K562 (cell line): ENCODE measurements at regions not wholly inside any gene's neighbourhood (a gene's known extent, or its start where the extent isn't known, plus 50 kb on each side); places are given as distances from the start of the nearest gene placed in this dataset.

Experiments used
- ATAC-seq: fragments of 200-7000 bp; cut with Tn5 transposase; 3 replicates; pipeline ENCODE4 v1.9.1; 2020; ENCODE audit warnings: moderate library complexity
- BruUV-seq: library from RNA; stranded (reverse); fragments of 400-500 nt; replicated peaks from 2 replicates; lab custom pipeline; 2021; lab: Mats Ljungman, UMichigan
- CTCF ChIA-PET: fragments of 300-600 bp; formaldehyde crosslinking; extraction: SDS; loops from one replicate; lab custom pipeline; 2021; ENCODE audit warnings: low intra/inter-chr PET ratio; lab: Yijun Ruan, JAX
- POLR2A ChIA-PET: fragments of 300-600, 350-650 bp; sonication (Branson Sonifier 250); formaldehyde crosslinking; extraction: SDS; loops from one replicate; lab custom pipeline; 2021; ENCODE audit warnings: antibody characterized with exemption, inconsistent platforms; lab: Yijun Ruan, JAX
- DNase-seq, 4 experiments: peaks; one replicate each; pipeline versions ENCODE4 v3.0.0 to v3.0.0-alpha.2; 2011 to 2018; ENCODE audit warnings: low spot score in 3 of 4, mixed read lengths in 3 of 4; ENCODE audit errors: extremely low read depth in 1 of 4
- FAIRE-seq: peaks from 2 replicates; lab custom pipeline; 2011; peaks lifted over from hg19 to GRCh38; lab: Jason Lieb, UNC
- H2AFZ ChIP-seq: 2 replicates; pipeline ENCODE4 v1.6.0; 2011; ENCODE audit warnings: low read depth, low read length, control low read depth, inconsistent platforms
- H3K27ac ChIP-seq: fragments of 200-600 bp; 3 replicates; pipeline ENCODE4 v1.8.0; 2011; ENCODE audit warnings: low read depth, mild to moderate bottlenecking, control low read depth, inconsistent platforms, low read length, moderate library complexity, mixed read lengths; ENCODE audit errors: extremely low read depth
- H3K27me3 ChIP-seq, 2 experiments: fragments of 300-600 bp in 1 of 2; 2 replicates in 1 of 2; 3 replicates in 1 of 2; pipeline versions ENCODE4 v1.6.0 to v1.8.0; 2011; ENCODE audit warnings: inconsistent platforms in 2 of 2, low read length in 2 of 2, mild to moderate bottlenecking in 1 of 2, mixed read lengths in 1 of 2, moderate library complexity in 1 of 2; ENCODE audit not compliant: control insufficient read depth in 2 of 2, insufficient read depth in 2 of 2
- H3K36me3 ChIP-seq: fragments of 300-600 bp; 3 replicates; pipeline ENCODE4 v1.8.0; 2011; ENCODE audit warnings: mild to moderate bottlenecking, low read length, inconsistent platforms; ENCODE audit not compliant: control insufficient read depth, insufficient read depth
- H3K4me1 ChIP-seq, 2 experiments: fragments of 200-600 bp in 1 of 2; replicated peaks in 1 of 2; 2 replicates in 1 of 2; 3 replicates in 1 of 2; pipeline versions ENCODE4 v1.5.1 to v1.8.0; 2011; ENCODE audit warnings: inconsistent platforms in 2 of 2, low read length in 2 of 2, mild to moderate bottlenecking in 1 of 2, mixed read lengths in 1 of 2, moderate library complexity in 1 of 2; ENCODE audit not compliant: control insufficient read depth in 2 of 2, insufficient read depth in 2 of 2
- H3K4me2 ChIP-seq: 2 replicates; pipeline ENCODE4 v1.6.1; 2011; ENCODE audit warnings: low read length, control low read depth, inconsistent platforms, mixed read lengths; ENCODE audit not compliant: insufficient read depth
- H3K4me3 ChIP-seq: fragments of 200-600 bp; sonication (generic), shearing (Covaris generic); 2 replicates; pipeline ENCODE4 v1.5.1; 2016; ENCODE audit warnings: control low read depth, inconsistent platforms
- H3K79me2 ChIP-seq: fragments of 200-600 bp; 3 replicates; pipeline ENCODE4 v1.8.0; 2011; ENCODE audit warnings: low read length, inconsistent platforms; ENCODE audit not compliant: control insufficient read depth, insufficient read depth
- H3K9ac ChIP-seq, 2 experiments: 2 replicates each; pipeline versions ENCODE4 v1.6.0 to v1.6.1; 2011; ENCODE audit warnings: low read depth in 2 of 2, low read length in 2 of 2, control low read depth in 1 of 2, inconsistent platforms in 1 of 2, mild to moderate bottlenecking in 1 of 2, mixed read lengths in 1 of 2; ENCODE audit not compliant: insufficient read depth in 1 of 2
- H3K9me1 ChIP-seq: one replicate; pipeline ENCODE4 v1.6.0; 2011; ENCODE audit warnings: inconsistent platforms, mild to moderate bottlenecking, low read length, moderate library complexity; ENCODE audit not compliant: control insufficient read depth, insufficient read depth
- H3K9me3 ChIP-seq: replicated peaks from 2 replicates; pipeline ENCODE4 v1.5.1; 2011; ENCODE audit warnings: low read depth, low read length, inconsistent platforms; ENCODE audit not compliant: control insufficient read depth, insufficient read depth
- H4K20me1 ChIP-seq: replicated peaks from 2 replicates; pipeline ENCODE4 v1.6.1; 2011; ENCODE audit warnings: low read length, inconsistent platforms, mixed read lengths; ENCODE audit not compliant: control insufficient read depth, insufficient read depth
- CBX1 ChIP-seq: sonication (generic); IDR thresholded peaks from 2 replicates; pipeline ENCODE4 v1.6.1; 2016; ENCODE audit warnings: antibody characterized with exemption, low read depth, mild to moderate bottlenecking
- ELF2 ChIP-seq: fragments of 250-450 bp; sonication (Bioruptor Pico); IDR thresholded peaks from 2 replicates; pipeline ENCODE4 v1.5.0; 2021; ENCODE audit warnings: mild to moderate bottlenecking
- ELF4 ChIP-seq: fragments of 450-650 bp; formaldehyde crosslinking; IDR thresholded peaks from 2 replicates; pipeline ENCODE4 v1.4.0; 2022; ENCODE audit warnings: missing genetic modification characterization
- ELK1 ChIP-seq: sonication (generic); formaldehyde crosslinking; IDR thresholded peaks from 2 replicates; pipeline ENCODE4 v1.8.1; 2022; ENCODE audit warnings: missing genetic modification reagents
- NONO ChIP-seq, 2 experiments: fragments of 200-400 bp in 1 of 2; fragments of 450-650 bp in 1 of 2; formaldehyde crosslinking in 1 of 2; IDR thresholded peaks; 2 replicates each; pipeline ENCODE4 v1.6.1; 2017; ENCODE audit warnings: low read depth in 2 of 2, mild to moderate bottlenecking in 2 of 2, moderate library complexity in 2 of 2, low read length in 1 of 2
- PHF20 ChIP-seq: fragments of 450-650 bp; IDR thresholded peaks from 2 replicates; pipeline ENCODE4 v1.6.1; 2018; ENCODE audit not compliant: partially characterized antibody
- RFX5 ChIP-seq: IDR thresholded peaks from 2 replicates; pipeline ENCODE4 v1.6.1; 2011; ENCODE audit warnings: low read depth, mild to moderate bottlenecking, improper control_type of control experiment, low read length
- SREBF2 ChIP-seq: sonication (generic); formaldehyde crosslinking; IDR thresholded peaks from 2 replicates; pipeline ENCODE4 v1.4.0; 2020; ENCODE audit warnings: mild to moderate bottlenecking, missing genetic modification reagents
- ZNF280B ChIP-seq: fragments of 250-450 bp; sonication (Bioruptor Pico); IDR thresholded peaks from 2 replicates; pipeline ENCODE4 v1.5.1; 2021; ENCODE audit warnings: mild to moderate bottlenecking
- WGBS: fragments of 100-300 bp; shearing (Covaris generic); methylation state at CpG from one replicate; pipeline ENCODE4 v1.1.6; 2016; ENCODE audit warnings: low coverage, mixed read lengths; ENCODE audit not compliant: insufficient coverage; ENCODE audit errors: missing lambda C conversion rate; 5-methylcytosine and 5-hydroxymethylcytosine counted together
- in situ Hi-C: fragments of 300-500 bp; cut with MboI; formaldehyde crosslinking; loops from 4 replicates; pipeline ENCODE4 v1.15.0; 2018; ENCODE audit warnings: inconsistent platforms, mixed read lengths
- intact Hi-C: fragments of 100-400 bp; cut with micrococcal nuclease; formaldehyde crosslinking; loops from 2 replicates; pipeline ENCODE4 v1.14.2; 2022

GRCh38 chr5:7225826-7226225 lies 170.1 kb upstream of the ADCY2 start:
- intact Hi-C loops (no loop called here), in situ Hi-C loops (no loop called here)
- ATAC-seq = no peak
- H3K9me1 ChIP-seq = no peaks in the 10 kb centered on the region
- no peaks in the 10 kb centered on the region for H3K79me2 ChIP-seq
- H3K27ac ChIP-seq = no peak overlapping the region
- no peak overlapping the region for H3K4me3 ChIP-seq
- TF ChIP-seq CBX1 = no peak
- no peak for TF ChIP-seq NONO (IDR thresholded peaks at IDR 0.05; ENCODE audit: low read depth in 2 of 2, low read length in 1 of 2)
- TF ChIP-seq ELF2 = no peak
- no peak for TF ChIP-seq ELF4
- TF ChIP-seq PHF20 = no peak
- TF ChIP-seq SREBF2 (CRISPR knock-in tag) = no peak
- TF ChIP-seq ELK1 (CRISPR knock-in tag) = no peak
- TF ChIP-seq RFX5 = no peak
- no peak for TF ChIP-seq ZNF280B (CRISPR knock-in tag)
- no peak overlapping the region for H3K9ac ChIP-seq
- H3K36me3 ChIP-seq = no peaks in the 10 kb centered on the region
- H3K4me2 ChIP-seq = no peak overlapping the region
- no peak overlapping the region for H2AFZ ChIP-seq
- no peaks in the 10 kb centered on the region; a peak in 1 of 5 replicates for H3K27me3 ChIP-seq
- H3K4me1 ChIP-seq = no peaks in the 10 kb centered on the region
- BruUV-seq = no TSS peak
- WGBS = 4% methylated on average over 5 of the region's 5 CpGs
- H4K20me1 ChIP-seq = no peaks in the 10 kb centered on the region
- no peak for FAIRE-seq
- DNase-seq = no peak
- POLR2A ChIA-PET = interaction anchor here (0.7 kb wide), 1 partner anchor 20 kb away, joined by 3 read pairs; no protein-coding TSS in a partner anchor
- CTCF ChIA-PET = no interaction called here
- H3K9me3 ChIP-seq = no peaks in the 10 kb centered on the region
